H9 (cell line): ENCODE measurements at regions not wholly inside any gene's neighbourhood (a gene's known extent, or its start where the extent isn't known, plus 50 kb on each side); places are given as distances from the start of the nearest gene placed in this dataset.

Experiments used
- DNase-seq: peaks from one replicate; pipeline ENCODE4 v3.0.0-alpha.2; 2017
- H2AFZ ChIP-seq: one replicate; pipeline ENCODE4 v1.6.1; 2013; ENCODE audit warnings: mild to moderate bottlenecking, low read length, control low read depth, moderate library complexity
- H2AK5ac ChIP-seq: 2 replicates; pipeline ENCODE4 v1.6.1; 2013; ENCODE audit warnings: low read length, control low read depth, mixed read lengths; ENCODE audit not compliant: insufficient read length
- H2BK120ac ChIP-seq: one replicate; pipeline ENCODE4 v1.6.1; 2013; ENCODE audit warnings: low read depth, mild to moderate bottlenecking, low read length, control low read depth, inconsistent platforms; ENCODE audit not compliant: poor library complexity, severe bottlenecking
- H2BK12ac ChIP-seq: 2 replicates; pipeline ENCODE4 v1.6.1; 2013; ENCODE audit warnings: low read length, control low read depth, mixed read lengths, low read depth; ENCODE audit not compliant: insufficient read length
- H2BK15ac ChIP-seq: 2 replicates; pipeline ENCODE4 v1.6.1; 2013; ENCODE audit warnings: low read depth, low read length, control low read depth
- H2BK20ac ChIP-seq: one replicate; pipeline ENCODE4 v1.6.1; 2013; ENCODE audit warnings: low read depth, mild to moderate bottlenecking, low read length, control low read depth, inconsistent platforms; ENCODE audit not compliant: poor library complexity, severe bottlenecking
- H2BK5ac ChIP-seq: 2 replicates; pipeline ENCODE4 v1.6.1; 2013; ENCODE audit warnings: low read length, control low read depth, mixed read lengths; ENCODE audit not compliant: insufficient read length
- H3K14ac ChIP-seq: 2 replicates; pipeline ENCODE4 v1.6.1; 2013; ENCODE audit warnings: low read length, control low read depth; ENCODE audit not compliant: insufficient read depth
- H3K18ac ChIP-seq: 2 replicates; pipeline ENCODE4 v1.6.1; 2013; ENCODE audit warnings: low read depth, mild to moderate bottlenecking, mixed read lengths, low read length, control low read depth; ENCODE audit not compliant: insufficient read length
- H3K23ac ChIP-seq: 2 replicates; pipeline ENCODE4 v1.6.1; 2013; ENCODE audit warnings: low read length, control low read depth, mixed read lengths, low read depth; ENCODE audit not compliant: insufficient read length
- H3K23me2 ChIP-seq: 2 replicates; pipeline ENCODE4 v1.6.1; 2013; ENCODE audit warnings: low read depth, mild to moderate bottlenecking, mixed read lengths, low read length, control low read depth; ENCODE audit not compliant: insufficient read length, poor library complexity, severe bottlenecking
- H3K27ac ChIP-seq: 2 replicates; pipeline ENCODE4 v1.5.1; 2013; ENCODE audit warnings: low read length, control low read depth, mixed read lengths, low read depth; ENCODE audit not compliant: insufficient read length
- H3K27me3 ChIP-seq: 2 replicates; pipeline ENCODE4 v1.6.1; 2013; ENCODE audit warnings: low read length, control low read depth, inconsistent platforms; ENCODE audit not compliant: insufficient read depth
- H3K4ac ChIP-seq: 2 replicates; pipeline ENCODE4 v1.6.1; 2013; ENCODE audit warnings: low read depth, mild to moderate bottlenecking, control low read depth, inconsistent platforms, low read length, moderate library complexity
- H3K4me1 ChIP-seq: 2 replicates; pipeline ENCODE4 v1.6.1; 2013; ENCODE audit warnings: low read length, control low read depth, inconsistent platforms; ENCODE audit not compliant: insufficient read depth
- H3K4me2 ChIP-seq: 2 replicates; pipeline ENCODE4 v1.6.1; 2013; ENCODE audit warnings: low read length, control low read depth, mixed read lengths; ENCODE audit not compliant: insufficient read length, insufficient read depth
- H3K56ac ChIP-seq: 2 replicates; pipeline ENCODE4 v1.6.1; 2013; ENCODE audit warnings: low read depth, mild to moderate bottlenecking, mixed read lengths, low read length, control low read depth; ENCODE audit not compliant: insufficient read length
- H3K79me1 ChIP-seq: 2 replicates; pipeline ENCODE4 v1.6.1; 2013; ENCODE audit warnings: low read depth, mild to moderate bottlenecking, moderate library complexity, low read length, control low read depth, inconsistent platforms; ENCODE audit not compliant: insufficient read depth, poor library complexity, severe bottlenecking
- H3K79me2 ChIP-seq: 2 replicates; pipeline ENCODE4 v1.6.1; 2013; ENCODE audit warnings: low read length, control low read depth, inconsistent platforms; ENCODE audit not compliant: insufficient read depth
- H3K9ac ChIP-seq: 2 replicates; pipeline ENCODE4 v1.6.1; 2013; ENCODE audit warnings: low read length, control low read depth, mixed read lengths; ENCODE audit not compliant: insufficient read length; ENCODE audit errors: extremely low read depth
- H3K9me3 ChIP-seq: one replicate; pipeline ENCODE4 v1.6.1; 2013; ENCODE audit warnings: low read depth, low read length, inconsistent platforms; ENCODE audit not compliant: control insufficient read depth
- H3T11ph ChIP-seq: one replicate; pipeline ENCODE4 v1.6.1; 2013; ENCODE audit warnings: mild to moderate bottlenecking, low read length, control low read depth, inconsistent platforms
- H4K20me1 ChIP-seq: one replicate; pipeline ENCODE4 v1.6.1; 2013; ENCODE audit not compliant: control insufficient read depth, insufficient read length, insufficient read depth
- H4K5ac ChIP-seq: 2 replicates; pipeline ENCODE4 v1.6.1; 2013; ENCODE audit warnings: low read depth, mild to moderate bottlenecking, mixed read lengths, low read length, control low read depth; ENCODE audit not compliant: insufficient read length
- H4K8ac ChIP-seq: replicated peaks from 2 replicates; pipeline ENCODE4 v1.6.1; 2013; ENCODE audit warnings: low read length, control low read depth, mixed read lengths, low read depth; ENCODE audit not compliant: insufficient read length
- H4K91ac ChIP-seq: 2 replicates; pipeline ENCODE4 v1.6.1; 2013; ENCODE audit warnings: low read depth, mild to moderate bottlenecking, moderate library complexity, mixed read lengths, low read length, control low read depth; ENCODE audit not compliant: insufficient read length
- H3K27ac Mint-ChIP-seq, 3 experiments: 2 replicates in 2 of 3; 3 replicates in 1 of 3; pipeline ENCODE4 v1.8.0; 2020 to 2021; ENCODE audit warnings: mixed read lengths in 3 of 3, mild to moderate bottlenecking in 1 of 3, moderate library complexity in 1 of 3
- H3K27me3 Mint-ChIP-seq: 2 replicates; pipeline ENCODE4 v1.8.0; 2021; ENCODE audit warnings: low read depth, mild to moderate bottlenecking, moderate library complexity, mixed read lengths
- H3K36me3 Mint-ChIP-seq, 3 experiments: 2 replicates in 2 of 3; 3 replicates in 1 of 3; pipeline ENCODE4 v1.8.0; 2020 to 2021; ENCODE audit warnings: low read depth in 3 of 3, mixed read lengths in 3 of 3; ENCODE audit not compliant: insufficient read depth in 1 of 3
- H3K4me1 Mint-ChIP-seq, 2 experiments: 2 replicates each; pipeline ENCODE4 v1.8.0; 2020; ENCODE audit warnings: mixed read lengths in 2 of 2
- H3K4me3 Mint-ChIP-seq, 2 experiments: 2 replicates in 1 of 2; 3 replicates in 1 of 2; pipeline ENCODE4 v1.8.0; 2020 to 2021; ENCODE audit warnings: mild to moderate bottlenecking in 2 of 2, mixed read lengths in 2 of 2, moderate library complexity in 1 of 2
- H3K9me3 Mint-ChIP-seq, 2 experiments: 2 replicates in 1 of 2; 3 replicates in 1 of 2; pipeline ENCODE4 v1.8.0; 2020; ENCODE audit warnings: mild to moderate bottlenecking in 2 of 2, mixed read lengths in 2 of 2, moderate library complexity in 1 of 2
- WGBS: extraction: QIAGEN DNeasy Blood & Tissue Kit; methylation state at CpG from one replicate; pipeline ENCODE4 v1.1.7; 2013; ENCODE audit warnings: missing lambda C conversion rate, low lambda C conversion rate, mixed read lengths; ENCODE audit not compliant: insufficient read length; ENCODE audit errors: extremely low coverage; 5-methylcytosine and 5-hydroxymethylcytosine counted together
- TF ChIP-seq, protein P1 (sequence below): fragments of 200-600 bp; sonication (generic); conservative IDR thresholded peaks from 3 replicates; pipeline ENCODE4 v1.8.0; 2021; ENCODE audit warnings: antibody characterized with exemption, mild to moderate bottlenecking

DNA sequence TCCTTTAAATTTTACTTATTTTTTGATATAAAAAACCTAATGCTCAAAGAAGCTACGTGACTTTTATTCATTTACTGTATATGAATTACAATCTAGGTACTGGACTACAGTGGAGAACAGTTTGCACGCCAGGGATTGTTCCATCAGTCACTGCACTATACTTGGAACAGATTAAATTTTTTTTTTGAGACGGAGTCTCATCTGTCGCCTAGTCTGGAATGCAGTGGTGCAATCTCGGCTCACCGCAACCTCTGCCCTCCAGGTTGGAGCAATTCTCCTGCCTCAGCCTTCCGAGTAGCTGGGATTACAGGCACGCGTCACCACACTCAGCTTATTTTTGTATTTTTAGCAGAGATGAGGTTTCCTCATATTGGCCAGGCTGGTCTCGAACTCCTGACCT lies 330.0 kb upstream of the SLC14A2 start:
- no peak overlapping the region for H4K91ac ChIP-seq
- H2BK20ac ChIP-seq = no peak overlapping the region
- no peak overlapping the region for H2AK5ac ChIP-seq
- H4K5ac ChIP-seq = no peak overlapping the region
- no peaks in the 10 kb centered on the region for H3K23me2 ChIP-seq
- H3K27ac ChIP-seq = no peak overlapping the region
- no peak overlapping the region for H3K14ac ChIP-seq
- H3K4ac ChIP-seq = no peak overlapping the region
- no peak overlapping the region for H3K4me2 ChIP-seq
- no peak overlapping the region for H2BK15ac ChIP-seq
- WGBS = no CpG with 5 or more reads among the region's 10 CpGs
- no peak overlapping the region for H2BK12ac ChIP-seq
- H2BK5ac ChIP-seq = no peak overlapping the region
- TF ChIP-seq, protein P1, sequence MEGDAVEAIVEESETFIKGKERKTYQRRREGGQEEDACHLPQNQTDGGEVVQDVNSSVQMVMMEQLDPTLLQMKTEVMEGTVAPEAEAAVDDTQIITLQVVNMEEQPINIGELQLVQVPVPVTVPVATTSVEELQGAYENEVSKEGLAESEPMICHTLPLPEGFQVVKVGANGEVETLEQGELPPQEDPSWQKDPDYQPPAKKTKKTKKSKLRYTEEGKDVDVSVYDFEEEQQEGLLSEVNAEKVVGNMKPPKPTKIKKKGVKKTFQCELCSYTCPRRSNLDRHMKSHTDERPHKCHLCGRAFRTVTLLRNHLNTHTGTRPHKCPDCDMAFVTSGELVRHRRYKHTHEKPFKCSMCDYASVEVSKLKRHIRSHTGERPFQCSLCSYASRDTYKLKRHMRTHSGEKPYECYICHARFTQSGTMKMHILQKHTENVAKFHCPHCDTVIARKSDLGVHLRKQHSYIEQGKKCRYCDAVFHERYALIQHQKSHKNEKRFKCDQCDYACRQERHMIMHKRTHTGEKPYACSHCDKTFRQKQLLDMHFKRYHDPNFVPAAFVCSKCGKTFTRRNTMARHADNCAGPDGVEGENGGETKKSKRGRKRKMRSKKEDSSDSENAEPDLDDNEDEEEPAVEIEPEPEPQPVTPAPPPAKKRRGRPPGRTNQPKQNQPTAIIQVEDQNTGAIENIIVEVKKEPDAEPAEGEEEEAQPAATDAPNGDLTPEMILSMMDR = no peak
- H3K56ac ChIP-seq = no peak overlapping the region
- Mint-ChIP-seq H3K27me3 (no peaks in the 10 kb centered on the region), H3K36me3 (no peaks in the 10 kb centered on the region), H3K4me1 (no peaks in the 10 kb centered on the region), H3K27ac (no peak overlapping the region), H3K4me3 (no peak overlapping the region), H3K9me3 (no peaks in the 10 kb centered on the region)
- no peaks in the 10 kb centered on the region for H3K4me1 ChIP-seq
- no peak overlapping the region for H2BK120ac ChIP-seq
- no peak overlapping the region for H3T11ph ChIP-seq
- no peaks in the 10 kb centered on the region for H3K79me2 ChIP-seq
- no peak overlapping the region for H2AFZ ChIP-seq
- no peak for DNase-seq
- H3K18ac ChIP-seq = no peak overlapping the region
- H3K9ac ChIP-seq = no peak overlapping the region
- H3K23ac ChIP-seq = no peak overlapping the region
- no peaks in the 10 kb centered on the region for H3K27me3 ChIP-seq
- no peaks in the 10 kb centered on the region for H4K20me1 ChIP-seq
- H3K9me3 ChIP-seq = no peaks in the 10 kb centered on the region
- H3K79me1 ChIP-seq = no peaks in the 10 kb centered on the region
- H4K8ac ChIP-seq = no peak overlapping the region
